ENCODE measurements at regions not wholly inside any gene's neighbourhood (a gene's known extent, or its start where the extent isn't known, plus 50 kb on each side); places are given as distances from the start of the nearest gene placed in this dataset.

- TF ChIP-seq CTCF (IDR thresholded peaks at IDR 0.05; ENCODE audit: insufficient read depth, low read length, poor library complexity, severe bottlenecking) (no peak), EZH2phosphoT487 (conservative IDR thresholded peaks at IDR 0.05; ENCODE audit: low read length) (no peak)
Observed at GRCh38 chr18:39366656-39367055, 1801.1 kb upstream of the CELF4 start.

Data from SU-DHL-6 (cell line).